ENCODE measurements at regions not wholly inside any gene's neighbourhood (a gene's known extent, or its start where the extent isn't known, plus 50 kb on each side); places are given as distances from the start of the nearest gene placed in this dataset.

GRCh38 chr4:112776535-112776934 is 139.6 kb downstream of the LARP7 start:
- no peaks in the 10 kb centered on the region for H3K4me1 ChIP-seq
- H3K4me3 ChIP-seq, result no peak overlapping the region
- no peaks in the 10 kb centered on the region for H3K9me3 ChIP-seq
- H3K27ac ChIP-seq (replicated peaks in 1 of 4), result no peak overlapping the region
- no peak for DNase-seq (ENCODE audit: extremely low spot score)
- H3K27me3 ChIP-seq, result no peaks in the 10 kb centered on the region
- WGBS, result 100% methylated on average over 1 of the region's 1 CpG
- intact Hi-C loops (cut with DNase I), result no loop called here
- no peaks in the 10 kb centered on the region for H3K36me3 ChIP-seq
- TF ChIP-seq POLR2A (IDR thresholded peaks at IDR 0.05; ENCODE audit: low read depth) (no peak), EP300 (IDR thresholded peaks at IDR 0.05) (no peak), CTCF (IDR thresholded peaks at IDR 0.05) (no peak), POLR2AphosphoS5 (IDR thresholded peaks at IDR 0.05) (no peak)

GRCh38 chr4:112778520-112778919 is 141.6 kb downstream of the LARP7 start:
- no peak for TF ChIP-seq POLR2AphosphoS5 (IDR thresholded peaks at IDR 0.05)
- TF ChIP-seq EP300 (IDR thresholded peaks at IDR 0.05), result no peak
- no peak for TF ChIP-seq POLR2A (IDR thresholded peaks at IDR 0.05; ENCODE audit: low read depth)
- no peak for TF ChIP-seq CTCF (IDR thresholded peaks at IDR 0.05)
- Histone ChIP-seq H3K27me3 (no peaks in the 10 kb centered on the region), H3K4me1 (no peaks in the 10 kb centered on the region), H3K4me3 (no peak overlapping the region), H3K36me3 (no peaks in the 10 kb centered on the region), H3K9me3 (no peaks in the 10 kb centered on the region), H3K27ac (replicated peaks in 1 of 4) (no peak overlapping the region)
- intact Hi-C loops (cut with DNase I), result no loop called here
- DNase-seq (ENCODE audit: extremely low spot score), result no peak
- WGBS, result 93% methylated on average over 7 of the region's 7 CpGs

GRCh38 chr4:112793033-112793432 is 156.1 kb downstream of the LARP7 start:
- no peaks in the 10 kb centered on the region for H3K4me1 ChIP-seq
- 69% methylated on average over 2 of the region's 2 CpGs for WGBS
- intact Hi-C loops (cut with DNase I), result no loop called here
- H3K27me3 ChIP-seq, result no peaks in the 10 kb centered on the region
- no peak overlapping the region for H3K4me3 ChIP-seq
- no peaks in the 10 kb centered on the region for H3K9me3 ChIP-seq
- no peaks in the 10 kb centered on the region for H3K36me3 ChIP-seq
- no peak overlapping the region for H3K27ac ChIP-seq (replicated peaks in 1 of 4)
- TF ChIP-seq POLR2A (IDR thresholded peaks at IDR 0.05; ENCODE audit: low read depth) (no peak), CTCF (IDR thresholded peaks at IDR 0.05) (no peak), POLR2AphosphoS5 (IDR thresholded peaks at IDR 0.05) (no peak), EP300 (IDR thresholded peaks at IDR 0.05) (no peak)
- DNase-seq (ENCODE audit: extremely low spot score), result no peak

GRCh38 chr4:112800001-112800400 is 163.1 kb downstream of the LARP7 start:
- no peaks in the 10 kb centered on the region for H3K9me3 ChIP-seq
- no peak for DNase-seq (ENCODE audit: extremely low spot score)
- 95% methylated on average over 5 of the region's 5 CpGs for WGBS
- H3K27ac ChIP-seq (replicated peaks in 1 of 4), result no peak overlapping the region
- no peaks in the 10 kb centered on the region for H3K4me1 ChIP-seq
- no peak overlapping the region for H3K4me3 ChIP-seq
- no peaks in the 10 kb centered on the region for H3K36me3 ChIP-seq
- H3K27me3 ChIP-seq, result no peaks in the 10 kb centered on the region
- no peak for TF ChIP-seq POLR2AphosphoS5 (IDR thresholded peaks at IDR 0.05)
- no peak for TF ChIP-seq CTCF (IDR thresholded peaks at IDR 0.05)
- no peak for TF ChIP-seq POLR2A (IDR thresholded peaks at IDR 0.05; ENCODE audit: low read depth)
- no peak for TF ChIP-seq EP300 (IDR thresholded peaks at IDR 0.05)
- intact Hi-C loops (cut with DNase I), result no loop called here

- no peak overlapping the region for H3K27ac ChIP-seq (replicated peaks in 1 of 4)
- H3K27me3 ChIP-seq, result no peaks in the 10 kb centered on the region
- TF ChIP-seq EP300 (IDR thresholded peaks at IDR 0.05), result no peak
- TF ChIP-seq POLR2AphosphoS5 (IDR thresholded peaks at IDR 0.05), result no peak
- TF ChIP-seq CTCF (IDR thresholded peaks at IDR 0.05), result no peak
- no peak for TF ChIP-seq POLR2A (IDR thresholded peaks at IDR 0.05; ENCODE audit: low read depth)
- DNase-seq (ENCODE audit: extremely low spot score), result no peak
- H3K4me1 ChIP-seq, result no peaks in the 10 kb centered on the region
- H3K9me3 ChIP-seq, result no peaks in the 10 kb centered on the region
- intact Hi-C loops (cut with DNase I), result no loop called here
- H3K36me3 ChIP-seq, result no peaks in the 10 kb centered on the region
- no peak overlapping the region for H3K4me3 ChIP-seq
Observed at GRCh38 chr4:112801341-112801740, 164.4 kb downstream of the LARP7 start.
